HG02610 (cell line): ENCODE measurements at regions not wholly inside any gene's neighbourhood (a gene's known extent, or its start where the extent isn't known, plus 50 kb on each side); places are given as distances from the start of the nearest gene placed in this dataset.

Experiments
- ATAC-seq: cut with Tn5 transposase; IDR thresholded peaks from one replicate; pipeline ENCODE4 v1.9.1; 2021; ENCODE audit warnings: mild to moderate bottlenecking, moderate library complexity; ENCODE audit not compliant: unreplicated experiment

GRCh38 chr11:27216270-27217149 is 146.5 kb downstream of the CCDC34 start:
- ATAC-seq: no peak

GRCh38 chr11:27215471-27216269 is 147.3 kb downstream of the CCDC34 start:
- no peak for ATAC-seq

DNA sequence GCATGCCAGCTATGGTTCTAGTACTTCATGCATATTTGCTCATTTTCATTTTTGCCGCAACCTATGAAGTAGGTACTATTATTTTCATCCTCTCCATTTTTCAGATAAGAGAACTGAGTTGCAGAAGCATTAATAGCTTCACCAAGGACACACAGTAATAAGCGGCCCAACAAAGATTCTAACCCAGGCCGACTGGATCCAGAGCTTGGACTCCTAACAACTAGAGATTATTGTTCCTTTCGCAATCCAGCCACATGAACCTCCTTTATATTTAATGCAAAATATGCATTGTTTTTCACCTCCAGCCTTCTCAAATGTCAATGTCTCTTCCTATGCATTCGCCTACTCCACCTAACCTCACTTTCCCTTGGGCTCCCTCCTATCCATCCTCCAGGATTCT is 148.3 kb downstream of the CCDC34 start:
- ATAC-seq: no peak

DNA sequence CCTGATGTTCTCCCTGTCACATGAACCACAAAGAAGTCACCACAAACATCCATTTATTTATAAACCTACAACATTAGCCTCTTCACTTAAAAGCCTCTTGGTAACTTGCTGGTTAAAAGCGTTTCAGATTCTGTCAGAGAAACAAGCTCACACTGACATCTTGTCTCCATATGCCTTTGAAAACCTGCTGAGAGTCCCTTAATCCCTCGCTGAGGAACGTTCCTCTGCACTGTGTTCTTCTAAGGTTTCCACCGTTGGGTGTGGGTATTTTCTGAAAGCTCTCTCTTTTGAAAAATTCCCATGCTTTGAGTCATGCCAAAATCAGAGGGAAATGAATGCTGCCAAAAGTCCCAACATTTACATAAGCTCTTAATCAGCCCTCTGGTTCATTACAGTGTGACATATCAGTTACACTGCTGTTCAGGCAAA is 149.8 kb downstream of the CCDC34 start:
- ATAC-seq: peak; percentile 45

GRCh38 chr11:27212248-27212780 is 150.7 kb downstream of the CCDC34 start:
- no peak for ATAC-seq

DNA sequence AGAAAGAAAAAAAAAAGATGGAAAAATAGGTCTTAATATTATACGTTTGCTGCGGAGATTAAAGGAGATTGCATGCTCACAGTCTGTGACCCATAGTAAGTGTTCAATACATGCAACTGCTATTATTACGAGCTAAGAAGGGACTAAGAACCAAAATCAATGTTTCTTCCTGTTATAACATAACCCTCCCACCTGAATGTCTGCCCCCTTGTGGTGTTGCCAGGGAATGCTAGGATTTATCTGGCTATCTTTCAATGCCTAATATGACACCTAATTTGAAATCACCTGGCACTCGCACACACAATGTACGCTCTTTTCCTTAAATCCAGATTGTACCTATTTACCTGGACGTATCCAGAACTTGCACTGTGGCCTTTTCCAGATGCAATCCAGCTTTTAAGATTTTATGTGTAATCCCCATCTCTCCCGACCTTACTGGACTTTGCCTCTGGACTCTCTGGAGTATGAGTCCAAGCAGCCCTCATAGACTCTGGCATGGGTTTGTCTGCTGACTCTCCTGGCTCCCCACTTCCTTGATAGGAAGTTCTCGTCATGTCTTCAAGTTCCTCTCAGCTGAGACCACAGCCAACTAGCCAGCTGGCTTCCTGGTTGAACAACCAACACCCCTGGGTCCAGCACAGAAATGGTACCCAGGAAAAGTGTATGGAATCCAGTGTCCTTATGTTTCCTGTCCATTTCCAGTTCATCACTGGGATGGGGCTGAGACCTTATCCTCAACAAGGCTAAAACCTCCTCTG is 151.5 kb downstream of the CCDC34 start:
- ATAC-seq: no peak

GRCh38 chr11:27210531-27210930 is 152.5 kb downstream of the CCDC34 start:
- no peak for ATAC-seq

- ATAC-seq: peak; percentile 77
Observed at GRCh38 chr11:27209562-27210005, 153.4 kb downstream of the CCDC34 start.

GRCh38 chr11:27208846-27209245 is 154.2 kb downstream of the CCDC34 start:
- no peak for ATAC-seq

GRCh38 chr11:27207025-27207650 is 155.9 kb downstream of the CCDC34 start:
- no peak for ATAC-seq

- no peak for ATAC-seq
Observed at GRCh38 chr11:27205779-27206570, 157.0 kb downstream of the CCDC34 start.

- no peak for ATAC-seq
Observed at GRCh38 chr11:27205250-27205649, 157.8 kb downstream of the CCDC34 start.

- no peak for ATAC-seq
Observed at GRCh38 chr11:27204529-27204928, 158.5 kb downstream of the CCDC34 start.

DNA sequence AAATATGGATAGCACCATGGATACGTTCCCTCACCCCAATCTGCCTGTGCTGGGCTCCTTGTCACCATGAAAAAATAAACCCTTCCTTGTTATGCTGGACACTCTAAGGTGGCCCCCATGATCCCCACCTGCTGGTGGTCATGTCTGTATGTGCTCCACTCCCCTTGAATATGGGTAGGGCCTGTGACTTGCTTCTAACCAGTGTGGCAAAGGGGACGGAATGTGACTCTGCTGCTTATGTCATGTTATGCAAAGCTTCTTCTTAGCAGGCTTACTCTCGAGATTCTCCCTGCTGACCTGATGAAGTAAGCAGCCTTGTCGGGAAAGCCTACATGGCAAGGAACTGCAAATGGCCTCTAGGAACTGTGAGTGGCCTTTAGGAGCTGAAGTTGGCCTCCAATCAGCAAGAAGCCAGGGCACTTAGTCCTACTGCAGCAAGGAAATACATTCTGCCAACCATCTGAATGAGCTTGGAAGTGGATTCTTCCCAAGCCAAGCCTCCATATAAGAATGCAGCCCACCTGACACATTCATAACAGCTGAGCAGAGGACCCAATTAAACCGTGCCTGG is 159.9 kb downstream of the CCDC34 start:
- no peak for ATAC-seq

GRCh38 chr11:27201454-27202302 is 161.1 kb downstream of the BBOX1 start:
- ATAC-seq: no peak

DNA sequence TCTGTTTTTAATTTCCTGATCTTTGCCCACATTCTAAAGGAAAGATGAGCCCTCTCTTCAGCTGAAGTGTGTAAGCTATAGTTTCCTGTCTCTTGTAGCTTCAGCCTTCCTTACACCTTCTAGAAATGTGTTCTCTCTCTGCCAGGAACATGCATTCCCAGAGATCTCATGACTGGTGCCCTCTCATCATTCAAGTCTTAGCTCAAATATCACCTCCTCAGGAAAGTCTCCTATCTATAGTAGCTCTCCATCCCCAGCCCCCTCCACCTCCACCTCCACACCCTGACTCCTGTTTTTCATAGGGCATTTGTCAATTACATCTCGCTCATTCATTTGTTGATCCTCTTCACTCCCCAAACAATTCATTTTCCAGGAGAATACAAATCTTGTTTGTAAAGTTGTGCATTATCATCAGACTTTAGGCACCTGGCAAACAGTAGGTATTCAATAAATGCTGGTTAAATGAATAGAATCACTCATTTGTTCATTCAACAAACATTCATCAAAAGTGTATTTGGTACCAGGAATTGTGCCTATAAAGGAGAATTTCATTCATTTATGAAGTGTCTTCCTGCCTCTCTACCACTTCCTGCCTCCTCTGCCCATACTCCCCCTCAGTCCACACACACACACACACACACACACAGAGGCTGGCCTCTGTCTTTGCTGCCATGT is 160.3 kb downstream of the BBOX1 start:
- ATAC-seq: no peak

GRCh38 chr11:27196203-27196897 is 155.7 kb downstream of the BBOX1 start:
- no peak for ATAC-seq
